ENCODE measurements at regions not wholly inside any gene's neighbourhood (a gene's known extent, or its start where the extent isn't known, plus 50 kb on each side); places are given as distances from the start of the nearest gene placed in this dataset.

GRCh38 chrX:39899059-39899458, 198.7 kb downstream of the BCOR start:
- TF ChIP-seq CTCF (IDR thresholded peaks at IDR 0.05) (no peak), POLR2A (IDR thresholded peaks at IDR 0.05) (no peak), POLR2AphosphoS5 (IDR thresholded peaks at IDR 0.05) (no peak)
